DND-41 (cell line): ENCODE measurements at regions not wholly inside any gene's neighbourhood (a gene's known extent, or its start where the extent isn't known, plus 50 kb on each side); places are given as distances from the start of the nearest gene placed in this dataset.
"Not testable (repeated sequence)": the region's sequence is repeated elsewhere in the genome, so short reads cannot be mapped to it uniquely, and the experiment has no call there.

ENCODE experiments used
- EZH2 ChIP-seq: IDR thresholded peaks from 3 replicates; pipeline ENCODE4 v1.6.1; 2012; ENCODE audit warnings: borderline replicate concordance, low read depth, mild to moderate bottlenecking, moderate library complexity, low read length, inconsistent platforms; ENCODE audit not compliant: severe bottlenecking
- TF ChIP-seq, protein P1 (sequence below): IDR thresholded peaks from 2 replicates; pipeline ENCODE4 v1.5.1; 2012; ENCODE audit warnings: borderline replicate concordance, low read length, moderate library complexity, mild to moderate bottlenecking; ENCODE audit not compliant: poor library complexity, severe bottlenecking; ENCODE audit errors: extremely low read depth

DNA sequence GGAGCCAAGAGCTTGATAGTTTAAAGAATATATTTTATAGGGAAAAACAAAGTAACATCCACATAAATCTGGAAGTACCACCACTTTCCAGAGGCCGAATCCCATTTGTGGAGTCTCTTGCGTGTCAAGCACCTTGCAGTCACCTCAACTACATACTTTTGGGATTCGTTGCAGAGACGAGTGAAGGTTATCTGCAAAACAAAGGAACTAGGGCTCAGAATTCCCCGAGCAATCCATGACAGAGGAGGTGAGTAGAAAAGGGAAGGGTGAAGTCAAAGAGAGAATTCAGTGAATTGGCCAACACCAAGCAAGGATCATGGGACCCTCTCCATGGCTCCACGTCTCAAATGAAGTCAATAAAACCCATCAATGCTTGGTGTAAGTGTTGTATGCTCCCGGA lies 80.3 kb downstream of the UNC93B1 start:
- TF ChIP-seq EZH2 = not testable (repeated sequence)
- TF ChIP-seq, protein P1, sequence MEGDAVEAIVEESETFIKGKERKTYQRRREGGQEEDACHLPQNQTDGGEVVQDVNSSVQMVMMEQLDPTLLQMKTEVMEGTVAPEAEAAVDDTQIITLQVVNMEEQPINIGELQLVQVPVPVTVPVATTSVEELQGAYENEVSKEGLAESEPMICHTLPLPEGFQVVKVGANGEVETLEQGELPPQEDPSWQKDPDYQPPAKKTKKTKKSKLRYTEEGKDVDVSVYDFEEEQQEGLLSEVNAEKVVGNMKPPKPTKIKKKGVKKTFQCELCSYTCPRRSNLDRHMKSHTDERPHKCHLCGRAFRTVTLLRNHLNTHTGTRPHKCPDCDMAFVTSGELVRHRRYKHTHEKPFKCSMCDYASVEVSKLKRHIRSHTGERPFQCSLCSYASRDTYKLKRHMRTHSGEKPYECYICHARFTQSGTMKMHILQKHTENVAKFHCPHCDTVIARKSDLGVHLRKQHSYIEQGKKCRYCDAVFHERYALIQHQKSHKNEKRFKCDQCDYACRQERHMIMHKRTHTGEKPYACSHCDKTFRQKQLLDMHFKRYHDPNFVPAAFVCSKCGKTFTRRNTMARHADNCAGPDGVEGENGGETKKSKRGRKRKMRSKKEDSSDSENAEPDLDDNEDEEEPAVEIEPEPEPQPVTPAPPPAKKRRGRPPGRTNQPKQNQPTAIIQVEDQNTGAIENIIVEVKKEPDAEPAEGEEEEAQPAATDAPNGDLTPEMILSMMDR = not testable (repeated sequence)
